Transverse colon (tissue), 4 donors: ENCODE measurements at regions not wholly inside any gene's neighbourhood (a gene's known extent, or its start where the extent isn't known, plus 50 kb on each side); places are given as distances from the start of the nearest gene placed in this dataset.
"Not testable (repeated sequence)": the region's sequence is repeated elsewhere in the genome, so short reads cannot be mapped to it uniquely, and the experiment has no call there.

ENCODE experiments used
- DNase-seq: peaks from one replicate; pipeline ENCODE4 v3.0.0-alpha.2; 2019
- H3K27ac ChIP-seq, 4 donors: fragments of 200-600 bp; sonication (generic); 2 replicates each; pipeline ENCODE4 v1.5.1; 2016 to 2018; ENCODE audit warnings: inconsistent platforms in 4 of 4
- H3K27me3 ChIP-seq: fragments of 200-600 bp; sonication (generic); 2 replicates; pipeline ENCODE4 v1.5.1; 2017; ENCODE audit warnings: inconsistent platforms
- H3K36me3 ChIP-seq, 4 donors: fragments of 200-600 bp; sonication (generic); 2 replicates each; pipeline ENCODE4 v1.5.1; 2017 to 2019; ENCODE audit warnings: inconsistent platforms in 4 of 4
- H3K4me1 ChIP-seq, 4 donors: fragments of 200-600 bp; sonication (generic); 2 replicates each; pipeline ENCODE4 v1.5.1; 2017 to 2020; ENCODE audit warnings: inconsistent platforms in 4 of 4
- H3K4me3 ChIP-seq, 4 donors: fragments of 200-600 bp; sonication (generic); 1 replicate in 1 of 4; 2 replicates in 3 of 4; pipeline versions ENCODE4 v1.5.1 to v1.6.1; 2017 to 2019; ENCODE audit warnings: inconsistent platforms in 4 of 4
- H3K9me3 ChIP-seq, 2 donors: fragments of 200-600 bp; sonication (generic); 2 replicates each; pipeline ENCODE4 v1.5.1; 2017 to 2019; ENCODE audit warnings: inconsistent platforms in 2 of 2
- CTCF ChIP-seq, 5 experiments: fragments of 200-600 bp in 3 of 5; fragments of 450-650 bp in 2 of 5; sonication (generic) in 3 of 5; IDR thresholded peaks; 1 replicate in 2 of 5; 2 replicates in 3 of 5; pipeline ENCODE4 v1.5.1; 2016 to 2017; ENCODE audit warnings: antibody characterized with exemption in 5 of 5, inconsistent platforms in 3 of 5, mild to moderate bottlenecking in 2 of 5, moderate library complexity in 1 of 5
- EP300 ChIP-seq: sonication (generic); formaldehyde crosslinking; IDR thresholded peaks from one replicate; pipeline ENCODE4 v1.6.1; 2017; ENCODE audit warnings: antibody characterized with exemption, low read depth
- POLR2A ChIP-seq: fragments of 450-650 bp; IDR thresholded peaks from one replicate; pipeline ENCODE4 v1.6.1; 2016; ENCODE audit warnings: antibody characterized with exemption, mild to moderate bottlenecking, moderate library complexity
- POLR2AphosphoS5 ChIP-seq, 3 donors: sonication (generic); formaldehyde crosslinking; IDR thresholded peaks; one replicate each; pipeline ENCODE4 v1.6.1; 2016; ENCODE audit warnings: antibody characterized with exemption in 3 of 3
- WGBS, 2 donors: methylation state at CpG; one replicate each; pipeline ENCODE4 v1.1.5; 2018; ENCODE audit warnings: low coverage in 1 of 2; 5-methylcytosine and 5-hydroxymethylcytosine counted together
- in situ Hi-C, 4 donors: fragments of 200-750 bp; cut with MboI; loops; one replicate each; pipeline versions ENCODE4 v1.15.0 to v1.15.1; 2017; ENCODE audit warnings: low sequenced_read_pairs in 3 of 4, low pct_ligation_motif_present in 1 of 4, low pct_unique_long_range_greater_than_20kb in 1 of 4
- intact Hi-C: fragments of 100-400 bp; cut with DNase I; formaldehyde crosslinking; loops from one replicate; pipeline ENCODE4 v1.15.1; 2023; ENCODE audit warnings: low total_unique reads

- Histone ChIP-seq H3K4me1 (no peaks in the 10 kb centered on the region), H3K9me3 (no peaks in the 10 kb centered on the region), H3K4me3 (no peak overlapping the region), H3K27me3 (no peaks in the 10 kb centered on the region), H3K36me3 (no peaks in the 10 kb centered on the region), H3K27ac (no peak overlapping the region)
- in situ Hi-C loops (no loop called here), intact Hi-C loops (loop anchor here (1.0 kb wide), 1 partner anchor 29 kb away; no protein-coding TSS in a partner anchor)
- 13 to 17% methylated on average over 1 of the region's 1 CpG for WGBS, 2 donors
- TF ChIP-seq POLR2AphosphoS5 (IDR thresholded peaks at IDR 0.05) (no peak), POLR2A (no peak), EP300 (no peak)
- DNase-seq: no peak
These were observed 1583.1 kb upstream of the PCDH10 start for GRCh38 chr4:131566026-131566425.

GRCh38 chr4:131584587-131584986 lies 1564.5 kb upstream of the PCDH10 start:
- intact Hi-C loops (no loop called here), in situ Hi-C loops (no loop called here)
- H3K4me3 ChIP-seq: no peak overlapping the region
- H3K27ac ChIP-seq: no peak overlapping the region
- no peak for DNase-seq
- H3K9me3 ChIP-seq: no peaks in the 10 kb centered on the region
- no peaks in the 10 kb centered on the region for H3K4me1 ChIP-seq
- H3K27me3 ChIP-seq: no peaks in the 10 kb centered on the region
- WGBS, 2 donors: 73% methylated on average over 5 of the region's 5 CpGs; no CpG with 5 or more reads in 1 of the 2 donors
- H3K36me3 ChIP-seq: no peaks in the 10 kb centered on the region
- TF ChIP-seq POLR2AphosphoS5 (IDR thresholded peaks at IDR 0.05): no peak
- TF ChIP-seq EP300: no peak
- TF ChIP-seq POLR2A: no peak
- TF ChIP-seq CTCF (IDR thresholded peaks at IDR 0.05): no peak

- DNase-seq: no peak
- WGBS, 2 donors: 89 to 92% methylated on average over 2 of the region's 2 CpGs
- in situ Hi-C loops: no loop called here
- Histone ChIP-seq H3K27me3 (no peaks in the 10 kb centered on the region), H3K36me3 (no peaks in the 10 kb centered on the region), H3K4me3 (no peak overlapping the region), H3K9me3 (peaks cover 0 to 3% of the 10 kb centered on the region in 2 donors), H3K4me1 (no peaks in the 10 kb centered on the region), H3K27ac (no peak overlapping the region)
- intact Hi-C loops: loop anchor here (1.0 kb wide), 1 partner anchor 29 kb away; no protein-coding TSS in a partner anchor
- TF ChIP-seq CTCF (IDR thresholded peaks at IDR 0.05) (no peak), POLR2AphosphoS5 (IDR thresholded peaks at IDR 0.05) (no peak), POLR2A (no peak), EP300 (no peak)
These were observed 1554.0 kb upstream of the PCDH10 start for GRCh38 chr4:131595140-131595539.

GRCh38 chr4:131603705-131604104 lies 1545.4 kb upstream of the PCDH10 start:
- Histone ChIP-seq H3K27ac (no peak overlapping the region), H3K4me1 (no peaks in the 10 kb centered on the region), H3K4me3 (no peak overlapping the region), H3K36me3 (no peaks in the 10 kb centered on the region), H3K27me3 (no peaks in the 10 kb centered on the region), H3K9me3 (no peaks in the 10 kb centered on the region)
- no peak for DNase-seq
- WGBS, 2 donors: 53 to 67% methylated on average over 1 of the region's 1 CpG
- TF ChIP-seq CTCF (IDR thresholded peaks at IDR 0.05) (no peak), EP300 (no peak), POLR2AphosphoS5 (IDR thresholded peaks at IDR 0.05) (no peak), POLR2A (no peak)
- in situ Hi-C loops: no loop called here
- intact Hi-C loops: no loop called here

- no peak overlapping the region for H3K4me3 ChIP-seq
- no peaks in the 10 kb centered on the region for H3K4me1 ChIP-seq
- TF ChIP-seq CTCF (IDR thresholded peaks at IDR 0.05) (no peak), POLR2AphosphoS5 (IDR thresholded peaks at IDR 0.05) (no peak)
- H3K27me3 ChIP-seq: no peaks in the 10 kb centered on the region
- no peaks in the 10 kb centered on the region for H3K9me3 ChIP-seq
- in situ Hi-C loops: no loop called here
- no peak for DNase-seq
- no peak overlapping the region for H3K27ac ChIP-seq
- no peaks in the 10 kb centered on the region for H3K36me3 ChIP-seq
- intact Hi-C loops: no loop called here
These were observed 1540.1 kb upstream of the PCDH10 start for GRCh38 chr4:131609039-131609438.

- WGBS, 2 donors: 41% methylated on average over 1 of the region's 1 CpG; no CpG with 5 or more reads in 1 of the 2 donors
- intact Hi-C loops, H3K27ac ChIP-seq, H3K4me1 ChIP-seq, H3K36me3 ChIP-seq, H3K9me3 ChIP-seq, DNase-seq, H3K27me3 ChIP-seq, H3K4me3 ChIP-seq, in situ Hi-C loops: not testable (repeated sequence)
These were observed 1538.6 kb upstream of the PCDH10 start for GRCh38 chr4:131610517-131610916.
